ENCODE measurements at regions not wholly inside any gene's neighbourhood (a gene's known extent, or its start where the extent isn't known, plus 50 kb on each side); places are given as distances from the start of the nearest gene placed in this dataset.
A peak's percentile ranks its signal among the peaks of the same experiment; 100 is the strongest.
"Not testable (repeated sequence)": the region's sequence is repeated elsewhere in the genome, so short reads cannot be mapped to it uniquely, and the experiment has no call there.

DNA sequence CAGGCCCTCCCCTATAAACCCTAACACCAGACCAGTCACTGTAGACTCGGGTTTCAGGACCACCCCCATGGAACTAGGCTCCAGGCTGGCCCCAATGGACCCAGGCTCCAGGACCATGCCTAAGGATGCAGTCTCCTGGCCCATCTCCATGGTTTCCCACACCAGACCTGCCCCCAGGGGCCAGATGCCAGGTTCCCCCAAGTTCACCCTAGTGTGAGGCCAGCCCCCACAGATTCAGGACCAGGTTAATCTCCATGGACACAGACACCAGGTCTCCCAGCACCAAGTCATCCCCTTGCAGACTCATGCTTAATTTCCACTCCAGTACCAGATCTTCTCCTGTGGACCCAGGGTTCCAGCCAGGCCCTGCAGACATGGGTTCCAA lies 103.8 kb upstream of the LANCL2 start:
- no peak for DNase-seq

DNA sequence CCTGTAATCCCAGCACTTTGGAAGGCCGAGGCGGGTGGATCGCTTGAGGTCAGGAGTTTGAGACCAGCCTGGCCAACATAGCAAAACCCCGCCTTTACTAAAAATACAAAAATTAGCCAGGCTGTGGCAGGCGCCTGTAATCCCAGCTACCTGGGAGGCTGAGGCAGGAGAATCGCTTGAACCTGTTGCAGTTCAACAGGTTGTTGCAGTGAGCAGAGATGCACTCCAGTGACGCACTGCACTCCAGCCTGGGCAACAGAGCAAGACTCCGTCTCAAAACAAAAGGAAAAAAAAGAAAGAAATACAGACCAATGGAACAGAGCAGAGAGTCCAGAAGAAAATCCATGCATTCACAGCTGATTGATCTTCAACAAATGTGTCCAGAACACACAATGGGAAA lies 99.8 kb upstream of the LANCL2 start:
- not testable (repeated sequence) for DNase-seq

GRCh38 chr7:55265836-55266642 lies 99.1 kb upstream of the LANCL2 start:
- no peak for DNase-seq

GRCh38 chr7:55271069-55271626 lies 94.0 kb upstream of the LANCL2 start:
- no peak for DNase-seq

DNA sequence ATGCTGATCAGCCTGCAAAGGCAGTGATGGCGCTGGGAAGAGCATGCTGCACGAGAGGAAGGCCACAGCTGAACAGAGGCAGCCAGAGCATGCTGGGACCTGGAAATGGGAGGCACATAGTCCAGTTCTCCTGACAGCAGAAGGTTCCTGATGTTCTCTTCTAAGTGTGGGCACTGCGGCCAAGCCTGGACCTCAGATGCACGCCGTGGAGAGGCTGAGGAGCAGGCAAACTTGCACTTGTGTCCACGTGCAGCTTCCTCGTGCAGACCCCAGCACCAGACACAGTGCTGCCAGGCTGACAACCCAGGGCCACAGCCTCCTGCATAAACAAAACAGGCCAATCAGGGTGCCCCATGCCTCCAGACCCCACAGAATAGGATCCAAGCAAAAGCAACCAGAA lies 93.5 kb upstream of the LANCL2 start:
- no peak for DNase-seq

DNA sequence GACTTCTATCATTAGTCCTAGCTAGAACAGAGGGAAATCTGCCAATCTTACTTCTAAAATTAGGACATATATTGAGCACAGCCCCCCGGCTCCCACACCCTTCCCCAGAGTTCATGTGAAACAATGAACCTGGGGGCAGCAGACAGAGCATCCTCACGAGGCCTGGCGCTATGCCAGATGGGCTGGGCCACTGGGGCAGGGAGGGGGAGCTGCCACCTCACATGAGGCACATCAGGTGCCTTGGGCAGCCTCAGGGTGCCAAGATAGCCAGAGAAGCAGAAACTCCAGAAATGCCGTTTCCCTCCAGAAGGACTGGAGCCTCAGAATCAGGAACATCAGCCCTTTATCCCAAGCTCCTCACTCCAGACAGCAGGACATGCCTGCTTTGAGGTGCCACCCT lies 92.8 kb upstream of the LANCL2 start:
- no peak for DNase-seq

- no peak for DNase-seq
Observed at GRCh38 chr7:55273186-55273980, 91.8 kb upstream of the LANCL2 start.

DNA sequence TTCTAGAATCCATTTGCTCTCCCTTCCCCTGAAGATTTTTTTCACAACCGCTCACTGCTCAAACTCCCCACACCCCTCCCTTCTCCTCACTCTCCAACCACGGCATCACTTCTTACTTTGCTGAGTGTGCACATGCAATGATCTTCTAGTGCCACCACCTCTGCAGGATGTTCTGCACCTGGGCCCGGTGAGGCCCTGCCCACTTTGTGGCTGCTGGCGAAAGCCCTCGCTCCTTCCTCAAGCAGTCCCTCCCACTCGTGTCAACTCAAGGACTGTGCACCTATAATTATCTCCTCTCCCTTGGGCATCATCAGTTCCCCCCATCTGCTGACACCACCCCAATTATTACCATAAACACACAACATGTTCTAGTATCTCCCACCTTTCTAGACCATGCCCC lies 91.0 kb upstream of the LANCL2 start:
- no peak for DNase-seq

- no peak for DNase-seq
Observed at GRCh38 chr7:55275291-55276200, 89.6 kb upstream of the LANCL2 start.

GRCh38 chr7:55276572-55277295 lies 88.4 kb upstream of the LANCL2 start:
- no peak for DNase-seq

- DNase-seq, result no peak
Observed at GRCh38 chr7:55277916-55278315, 87.2 kb upstream of the LANCL2 start.

- DNase-seq, result no peak
Observed at GRCh38 chr7:55278321-55278720, 86.8 kb upstream of the LANCL2 start.

DNA sequence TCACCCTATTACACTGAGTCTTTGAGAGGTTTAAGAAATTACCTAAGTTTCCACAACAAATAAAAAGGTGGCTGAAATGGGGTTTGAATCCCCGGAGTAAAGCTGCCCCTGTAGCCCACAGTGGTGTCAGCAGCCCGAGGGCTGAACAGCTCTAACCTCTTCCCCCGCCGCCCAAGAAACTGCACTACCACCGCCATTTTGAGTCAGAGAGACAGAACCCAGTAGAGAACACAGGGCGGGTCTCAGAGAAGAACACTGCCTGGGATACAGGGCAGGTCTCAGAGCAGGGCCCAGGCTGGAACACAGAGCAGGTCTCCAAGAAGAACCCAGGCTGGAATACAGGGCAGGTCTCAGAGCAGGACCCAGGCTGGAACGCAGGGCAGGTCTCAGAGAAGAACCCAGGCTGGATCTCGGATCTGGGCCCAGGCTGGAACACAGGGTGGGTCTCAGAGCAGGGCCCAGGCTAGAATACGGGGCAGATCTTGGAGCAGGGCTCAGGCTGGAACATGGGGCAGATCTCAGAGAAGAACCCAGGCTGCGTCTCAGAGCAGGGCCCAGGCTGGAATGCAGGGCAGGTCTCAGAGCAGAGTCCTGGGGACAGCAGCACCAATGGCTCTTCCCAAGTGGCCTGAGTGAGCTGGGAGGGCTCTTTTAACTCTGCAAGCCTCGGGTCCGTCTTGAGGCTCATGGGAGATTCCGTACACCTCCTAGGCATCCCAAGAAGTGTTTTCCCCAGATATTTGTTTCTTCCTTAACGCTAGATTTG lies 85.9 kb upstream of the LANCL2 start:
- no peak for DNase-seq

GRCh38 chr7:55280031-55280454 lies 85.1 kb upstream of the LANCL2 start:
- peak; percentile 41 for DNase-seq

DNA sequence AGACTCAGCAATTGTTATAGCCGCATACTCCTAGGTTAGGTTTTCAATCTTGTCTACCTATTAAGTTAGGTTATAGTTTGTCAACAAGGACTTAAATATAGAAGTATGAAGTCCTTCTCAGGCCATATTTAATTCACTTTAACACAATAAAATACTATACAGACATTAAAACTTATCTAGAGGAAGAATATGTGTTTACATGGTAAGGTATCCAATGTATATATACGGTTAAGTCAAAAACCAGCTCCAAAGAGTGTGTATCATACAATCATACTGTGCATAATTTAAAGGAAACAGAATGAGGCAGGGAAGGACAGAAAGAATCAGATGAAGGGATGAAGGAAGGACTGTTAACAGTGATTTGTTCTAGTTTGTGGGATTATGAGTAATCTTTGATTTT lies 79.5 kb upstream of the LANCL2 start:
- DNase-seq, result no peak

GRCh38 chr7:55286666-55287065 lies 78.5 kb upstream of the LANCL2 start:
- no peak for DNase-seq

DNA sequence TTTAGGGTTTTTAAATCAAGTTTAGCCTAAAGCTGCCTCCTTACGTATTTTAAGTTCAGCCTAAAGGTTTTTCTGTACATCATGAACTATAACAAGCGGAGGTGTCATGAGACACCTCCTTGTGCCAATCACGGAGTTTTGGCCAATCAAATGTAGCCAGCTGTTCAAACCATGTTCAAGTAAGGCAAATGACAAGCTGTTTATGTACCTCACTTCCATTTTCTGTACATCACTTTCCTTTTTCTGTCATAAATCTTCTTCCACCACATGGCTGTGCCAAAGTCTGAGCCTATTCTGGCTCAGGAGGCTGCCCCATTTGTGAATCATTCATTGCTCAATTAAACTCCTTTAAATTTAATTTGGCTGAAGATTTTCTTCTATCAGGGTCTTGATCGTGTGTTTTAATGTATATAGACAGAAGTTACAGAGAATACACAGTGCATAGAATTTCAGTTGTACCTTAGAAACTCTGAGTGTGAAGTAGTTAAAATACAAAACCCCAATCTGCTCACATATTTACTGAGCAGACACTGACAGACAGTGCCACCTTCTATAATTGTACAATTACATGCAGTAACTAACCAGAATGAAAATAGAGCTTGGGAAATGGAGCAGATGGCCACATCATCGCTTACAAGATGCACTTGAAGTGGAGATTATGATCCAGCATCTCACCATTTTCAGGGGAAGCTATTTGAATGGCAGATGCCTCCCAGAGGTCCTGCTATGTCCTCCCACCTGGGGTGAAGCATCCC lies 76.9 kb upstream of the LANCL2 start:
- DNase-seq, result no peak

DNA sequence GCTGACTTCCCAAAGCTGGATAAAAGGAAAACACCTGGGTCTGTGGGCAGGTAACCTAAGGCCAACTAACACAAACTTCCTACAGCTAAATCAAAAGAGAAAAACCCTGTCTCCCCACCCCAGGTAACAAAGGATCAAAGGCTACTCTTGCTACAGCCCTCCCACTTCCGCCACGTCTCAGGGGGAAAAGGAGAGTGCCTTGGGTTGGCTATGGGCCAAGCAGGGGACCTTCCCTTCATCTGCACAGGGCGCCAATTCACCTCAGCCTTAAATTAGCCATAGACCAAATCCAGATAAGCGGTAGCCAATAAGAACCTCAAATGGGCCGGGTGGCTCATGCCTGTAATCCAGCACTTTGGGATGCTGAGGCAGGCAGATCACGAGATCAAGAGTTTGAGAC lies 69.1 kb upstream of the LANCL2 start:
- DNase-seq, result no peak

GRCh38 chr7:55299273-55299967 lies 65.7 kb upstream of the LANCL2 start:
- no peak for DNase-seq
